ENCODE measurements at regions not wholly inside any gene's neighbourhood (a gene's known extent, or its start where the extent isn't known, plus 50 kb on each side); places are given as distances from the start of the nearest gene placed in this dataset.

- TF ChIP-seq ZNF12 (CRISPR knock-in tag; IDR thresholded peaks at IDR 0.05) = no peak
- no peak for TF ChIP-seq NR1H2 (CRISPR knock-in tag; IDR thresholded peaks at IDR 0.05; ENCODE audit: borderline replicate concordance, low read depth)
- TF ChIP-seq SMARCC2 (IDR thresholded peaks at IDR 0.05) = no peak
- TF ChIP-seq NR2C2 (CRISPR knock-in tag; IDR thresholded peaks at IDR 0.05; ENCODE audit: borderline replicate concordance) = no peak
- TF ChIP-seq ZMYM3 (CRISPR knock-in tag; IDR thresholded peaks at IDR 0.05) = no peak
- no peak for TF ChIP-seq NBN (conservative IDR thresholded peaks at IDR 0.05)
- no peak for TF ChIP-seq ZNF142 (CRISPR knock-in tag; IDR thresholded peaks at IDR 0.05)
- TF ChIP-seq, protein P1, sequence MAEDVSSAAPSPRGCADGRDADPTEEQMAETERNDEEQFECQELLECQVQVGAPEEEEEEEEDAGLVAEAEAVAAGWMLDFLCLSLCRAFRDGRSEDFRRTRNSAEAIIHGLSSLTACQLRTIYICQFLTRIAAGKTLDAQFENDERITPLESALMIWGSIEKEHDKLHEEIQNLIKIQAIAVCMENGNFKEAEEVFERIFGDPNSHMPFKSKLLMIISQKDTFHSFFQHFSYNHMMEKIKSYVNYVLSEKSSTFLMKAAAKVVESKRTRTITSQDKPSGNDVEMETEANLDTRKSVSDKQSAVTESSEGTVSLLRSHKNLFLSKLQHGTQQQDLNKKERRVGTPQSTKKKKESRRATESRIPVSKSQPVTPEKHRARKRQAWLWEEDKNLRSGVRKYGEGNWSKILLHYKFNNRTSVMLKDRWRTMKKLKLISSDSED (CRISPR knock-in tag; IDR thresholded peaks at IDR 0.05) = no peak
These were observed 226.2 kb downstream of the ZNF326 start for GRCh38 chr1:90220941-90221693.

Data from HepG2 (cell line).